HFF-Myc (cell line): ENCODE measurements at regions not wholly inside any gene's neighbourhood (a gene's known extent, or its start where the extent isn't known, plus 50 kb on each side); places are given as distances from the start of the nearest gene placed in this dataset.
A peak's percentile ranks its signal among the peaks of the same experiment; 100 is the strongest.

ENCODE experiments used
- DNase-seq: peaks from one replicate; pipeline ENCODE4 v3.0.0-alpha.2; 2011; ENCODE audit warnings: low read depth; ENCODE audit errors: extremely low read depth
- H3K4me3 ChIP-seq: replicated peaks from 2 replicates; pipeline ENCODE4 v1.5.1; 2011; ENCODE audit warnings: low read depth, mild to moderate bottlenecking, control low read depth, low read length
- TF ChIP-seq, protein P1 (sequence below): IDR thresholded peaks from 2 replicates; pipeline ENCODE4 v1.5.1; 2012; ENCODE audit warnings: mild to moderate bottlenecking, low read depth, low read length, control low read depth; ENCODE audit errors: missing control alignments

DNA sequence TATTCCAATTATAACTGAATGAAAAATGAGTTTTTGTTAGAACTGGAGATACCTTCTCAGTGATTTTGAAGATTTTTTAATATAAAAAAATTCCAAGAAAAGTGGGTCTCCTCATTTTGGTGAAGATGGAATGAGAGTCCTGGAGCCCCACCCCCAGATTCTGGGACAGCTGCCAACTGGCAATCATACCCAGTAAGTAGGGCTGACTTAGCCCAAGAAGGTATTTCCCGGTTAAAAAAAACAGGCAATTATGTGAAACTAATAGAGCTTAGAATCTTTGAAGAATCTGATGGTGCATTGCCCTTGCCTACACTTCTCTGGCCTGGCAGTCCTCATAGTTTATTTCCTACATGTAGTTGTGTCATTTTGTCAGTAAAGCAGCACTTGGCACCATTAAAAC, 52.8 kb upstream of the VWDE start:
- no peak overlapping the region for H3K4me3 ChIP-seq
- DNase-seq: no peak
- TF ChIP-seq, protein P1, sequence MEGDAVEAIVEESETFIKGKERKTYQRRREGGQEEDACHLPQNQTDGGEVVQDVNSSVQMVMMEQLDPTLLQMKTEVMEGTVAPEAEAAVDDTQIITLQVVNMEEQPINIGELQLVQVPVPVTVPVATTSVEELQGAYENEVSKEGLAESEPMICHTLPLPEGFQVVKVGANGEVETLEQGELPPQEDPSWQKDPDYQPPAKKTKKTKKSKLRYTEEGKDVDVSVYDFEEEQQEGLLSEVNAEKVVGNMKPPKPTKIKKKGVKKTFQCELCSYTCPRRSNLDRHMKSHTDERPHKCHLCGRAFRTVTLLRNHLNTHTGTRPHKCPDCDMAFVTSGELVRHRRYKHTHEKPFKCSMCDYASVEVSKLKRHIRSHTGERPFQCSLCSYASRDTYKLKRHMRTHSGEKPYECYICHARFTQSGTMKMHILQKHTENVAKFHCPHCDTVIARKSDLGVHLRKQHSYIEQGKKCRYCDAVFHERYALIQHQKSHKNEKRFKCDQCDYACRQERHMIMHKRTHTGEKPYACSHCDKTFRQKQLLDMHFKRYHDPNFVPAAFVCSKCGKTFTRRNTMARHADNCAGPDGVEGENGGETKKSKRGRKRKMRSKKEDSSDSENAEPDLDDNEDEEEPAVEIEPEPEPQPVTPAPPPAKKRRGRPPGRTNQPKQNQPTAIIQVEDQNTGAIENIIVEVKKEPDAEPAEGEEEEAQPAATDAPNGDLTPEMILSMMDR: no peak

DNA sequence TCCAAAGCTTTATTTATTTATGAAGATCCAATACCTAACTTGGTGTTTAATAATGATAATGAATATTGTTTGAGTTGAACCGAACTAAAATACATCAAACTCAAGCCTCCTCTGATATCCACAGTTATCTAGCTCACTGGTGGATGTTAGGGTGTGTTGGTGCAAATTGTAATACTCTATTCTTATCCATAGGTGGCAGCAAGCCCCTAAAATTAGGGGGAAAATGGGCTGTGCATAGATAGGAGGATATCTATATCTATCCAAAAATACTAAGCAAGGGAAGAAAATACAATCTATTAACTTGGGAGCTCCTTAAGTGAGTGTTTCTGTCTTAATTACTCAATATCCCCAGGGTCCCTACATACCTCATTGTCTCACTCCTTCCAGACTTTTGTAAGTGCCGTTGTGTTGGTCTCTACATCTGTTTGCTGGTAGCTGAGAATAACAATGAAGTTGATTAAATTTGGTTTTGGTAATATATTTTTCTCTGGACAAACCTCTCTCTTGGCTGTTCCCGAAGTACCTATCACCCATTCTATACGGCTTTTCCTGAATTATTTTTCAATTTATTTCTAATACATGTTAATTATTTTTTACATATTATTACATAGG, 55.0 kb upstream of the VWDE start:
- H3K4me3 ChIP-seq: no peak overlapping the region
- TF ChIP-seq, protein P1: peak; percentile 62
- peak; percentile 9 for DNase-seq

DNA sequence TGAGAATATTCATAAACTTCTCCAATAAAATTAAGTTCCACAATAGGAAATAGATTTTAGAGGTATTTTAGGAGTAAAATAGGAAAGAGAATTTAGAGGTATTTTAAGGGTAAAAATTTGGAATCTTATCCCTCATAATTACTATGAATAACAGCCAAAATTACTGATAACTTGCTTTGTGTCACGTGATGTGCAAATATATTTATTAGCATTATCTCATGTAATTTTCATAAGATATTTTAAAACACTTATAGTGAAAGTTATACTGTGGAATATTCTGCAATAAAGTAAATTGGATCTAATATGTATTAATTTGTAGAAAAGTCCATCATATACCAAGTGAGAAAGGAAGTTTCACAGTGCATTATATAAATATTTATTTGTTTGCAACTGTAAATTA, 64.2 kb upstream of the VWDE start:
- TF ChIP-seq, protein P1: no peak
- no peak for DNase-seq
- H3K4me3 ChIP-seq: no peak overlapping the region

DNA sequence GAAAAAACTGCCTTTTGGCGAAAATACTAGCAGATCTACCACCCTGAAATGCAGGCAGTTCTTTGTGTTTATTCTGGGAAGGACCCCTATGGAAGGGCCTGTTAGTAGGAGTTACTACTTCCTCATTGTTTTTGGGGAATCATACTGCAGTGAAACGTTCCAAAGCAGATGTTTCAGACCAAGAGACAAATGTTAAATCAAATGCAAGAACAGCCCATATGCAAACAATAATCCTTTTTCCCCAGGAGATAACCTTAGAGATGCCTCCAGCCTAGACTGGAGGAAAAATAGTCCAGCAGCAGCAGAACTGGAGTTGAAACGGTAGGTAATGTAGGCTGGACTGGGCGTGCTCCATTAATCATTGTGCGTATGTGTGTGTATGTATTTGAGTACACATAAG, 65.9 kb upstream of the VWDE start:
- TF ChIP-seq, protein P1: no peak
- H3K4me3 ChIP-seq: no peak overlapping the region
- DNase-seq: no peak

DNA sequence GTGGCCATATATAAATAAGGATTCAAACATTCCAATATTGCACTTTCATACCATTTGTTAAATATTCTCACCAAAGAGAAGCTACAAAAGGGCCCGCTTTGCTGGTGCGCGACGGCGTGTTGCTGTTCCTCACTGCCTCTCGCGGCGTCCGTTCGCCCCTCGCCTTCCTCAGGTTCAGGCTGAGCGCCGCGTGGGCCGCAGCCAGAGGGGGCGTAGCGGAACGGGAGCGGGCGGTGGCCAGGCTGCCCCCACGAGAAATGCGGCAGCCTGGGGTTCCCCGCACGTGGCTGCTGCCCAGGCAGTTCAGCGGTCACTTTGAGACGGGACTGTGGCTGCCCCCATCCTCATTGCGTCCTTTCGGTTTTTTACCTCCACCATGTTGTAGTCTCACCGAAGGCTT, 67.3 kb upstream of the VWDE start:
- TF ChIP-seq, protein P1: no peak
- DNase-seq: no peak
- no peak overlapping the region for H3K4me3 ChIP-seq

DNA sequence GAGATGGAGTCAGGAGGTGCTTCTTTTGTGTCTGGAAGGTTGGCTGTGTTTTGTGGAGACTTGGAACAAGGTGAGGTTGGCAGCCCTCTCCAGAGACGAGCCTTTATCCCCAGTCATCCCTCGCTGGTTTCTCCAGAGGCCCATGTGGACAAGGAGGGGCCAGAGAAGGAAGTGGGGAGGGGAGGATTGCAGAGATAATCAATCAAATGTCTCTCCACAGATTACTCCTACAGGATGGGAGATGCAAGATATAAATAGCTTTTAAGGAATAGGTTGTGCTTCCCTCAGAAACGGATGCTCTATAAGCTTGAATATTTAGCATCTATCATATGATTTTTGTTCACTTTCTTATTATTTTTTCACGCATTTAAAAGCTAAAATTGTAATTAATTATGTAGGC, 70.4 kb upstream of the VWDE start:
- TF ChIP-seq, protein P1: no peak
- no peak for DNase-seq
- no peak overlapping the region for H3K4me3 ChIP-seq
